SH-SY5Y (cell line): ENCODE measurements at regions not wholly inside any gene's neighbourhood (a gene's known extent, or its start where the extent isn't known, plus 50 kb on each side); places are given as distances from the start of the nearest gene placed in this dataset.
A peak's percentile ranks its signal among the peaks of the same experiment; 100 is the strongest.

Experiments
- GATA2 ChIP-seq: IDR thresholded peaks from 2 replicates; pipeline ENCODE4 v1.6.1; 2011; ENCODE audit warnings: mild to moderate bottlenecking, low read depth, low read length
- GATA3 ChIP-seq: IDR thresholded peaks from 2 replicates; pipeline ENCODE4 v1.6.1; 2011; ENCODE audit warnings: low read depth, mild to moderate bottlenecking, low read length, moderate library complexity

DNA sequence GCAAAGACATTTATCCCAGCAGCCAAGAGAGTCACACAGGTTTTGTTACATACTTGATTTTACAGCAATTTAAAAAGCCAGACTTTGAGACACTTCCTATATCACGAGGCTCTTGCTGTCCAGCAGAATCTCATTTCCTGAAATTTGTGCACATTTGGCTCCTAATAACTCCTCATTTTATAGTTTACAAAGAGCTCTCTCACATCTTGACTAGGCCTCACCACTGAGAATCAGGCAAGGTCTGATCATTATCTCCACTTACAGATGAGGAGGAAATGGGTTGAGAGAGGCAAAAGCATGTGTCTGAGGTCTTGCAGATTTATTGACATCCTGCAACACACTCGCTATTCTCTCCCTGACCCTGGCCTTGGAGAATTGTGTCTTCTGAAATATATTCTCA, 426.8 kb downstream of the MAFB start:
- TF ChIP-seq GATA2 (peak; percentile 48; the same call in 1 of the 2 replicates), GATA3 (peak; percentile 35; the same call in 1 of the 2 replicates)
